OCI-LY7 (cell line): ENCODE measurements at regions not wholly inside any gene's neighbourhood (a gene's known extent, or its start where the extent isn't known, plus 50 kb on each side); places are given as distances from the start of the nearest gene placed in this dataset.
"Not testable (repeated sequence)": the region's sequence is repeated elsewhere in the genome, so short reads cannot be mapped to it uniquely, and the experiment has no call there.

ENCODE experiments used
- BruUV-seq: library from RNA; stranded (reverse); fragments of 400-500 nt; replicated peaks from 2 replicates; lab custom pipeline; 2021; lab: Mats Ljungman, UMichigan
- CTCF ChIA-PET: fragments of 300-600 bp; sonication (Branson Sonifier 250); formaldehyde crosslinking; loops from one replicate; lab custom pipeline; 2022; ENCODE audit warnings: antibody characterized with exemption; ENCODE audit not compliant: unreplicated experiment; lab: Charles Lee
- POLR2A ChIA-PET: fragments of 300-600 bp; sonication (Branson Sonifier 250); formaldehyde crosslinking; loops from one replicate; lab custom pipeline; 2022; ENCODE audit warnings: antibody characterized with exemption; lab: Charles Lee
- DNase-seq: peaks from one replicate; pipeline ENCODE4 v3.0.0-alpha.2; 2015; ENCODE audit warnings: low spot score
- H2AFZ ChIP-seq: fragments of 200-600 bp; sonication (generic), shearing (Covaris generic); 2 replicates; pipeline ENCODE4 v1.6.1; 2014; ENCODE audit warnings: mild to moderate bottlenecking, antibody characterized with exemption, low read length, moderate library complexity
- H3K27ac ChIP-seq: fragments of 200-600 bp; sonication (generic); 2 replicates; pipeline ENCODE4 v1.5.1; 2014; ENCODE audit warnings: mixed run types, low read depth, mild to moderate bottlenecking, moderate library complexity, low read length, inconsistent platforms; ENCODE audit not compliant: poor library complexity, severe bottlenecking
- H3K36me3 ChIP-seq: fragments of 200-600 bp; sonication (generic); 2 replicates; pipeline ENCODE4 v1.6.1; 2014; ENCODE audit warnings: mild to moderate bottlenecking, antibody characterized with exemption, low read length, moderate library complexity, mixed read lengths; ENCODE audit not compliant: insufficient read depth
- H3K4me1 ChIP-seq: fragments of 200-600 bp; sonication (generic); 2 replicates; pipeline ENCODE4 v1.5.1; 2014; ENCODE audit warnings: mild to moderate bottlenecking, low read length; ENCODE audit not compliant: insufficient read depth, poor library complexity, severe bottlenecking
- H3K4me2 ChIP-seq: fragments of 200-600 bp; sonication (generic); 2 replicates; pipeline ENCODE4 v1.6.1; 2014; ENCODE audit warnings: mild to moderate bottlenecking, low read length
- H3K4me3 ChIP-seq: fragments of 200-600 bp; sonication (generic); 2 replicates; pipeline ENCODE4 v1.5.1; 2014; ENCODE audit warnings: mild to moderate bottlenecking, low read depth, low read length; ENCODE audit not compliant: poor library complexity, severe bottlenecking
- H3K79me2 ChIP-seq: fragments of 200-600 bp; sonication (generic); 2 replicates; pipeline ENCODE4 v1.6.1; 2016; ENCODE audit warnings: low read depth, mild to moderate bottlenecking, low read length, moderate library complexity, mixed read lengths; ENCODE audit not compliant: insufficient read depth
- H3K9me2 ChIP-seq: fragments of 200-600 bp; sonication (generic); 2 replicates; pipeline ENCODE4 v1.6.1; 2016; ENCODE audit warnings: mild to moderate bottlenecking, low read length, mixed read lengths; ENCODE audit not compliant: insufficient read depth
- H3K9me3 ChIP-seq: fragments of 200-600 bp; sonication (generic); 2 replicates; pipeline ENCODE4 v1.6.1; 2014; ENCODE audit warnings: mild to moderate bottlenecking, mixed run types, low read length, mixed read lengths
- H4K20me1 ChIP-seq: fragments of 200-600 bp; sonication (generic); 2 replicates; pipeline ENCODE4 v1.6.1; 2014; ENCODE audit warnings: mild to moderate bottlenecking, antibody characterized with exemption, low read length, moderate library complexity, mixed read lengths; ENCODE audit not compliant: insufficient read depth
- EZH2phosphoT487 ChIP-seq: fragments of 200-600 bp; sonication (generic); IDR thresholded peaks from 2 replicates; pipeline ENCODE4 v1.6.1; 2018; ENCODE audit warnings: low read depth, borderline replicate concordance, mild to moderate bottlenecking, mixed run types, antibody characterized with exemption, low read length, moderate library complexity, mixed read lengths
- intact Hi-C: fragments of 100-400 bp; cut with micrococcal nuclease; formaldehyde crosslinking; loops from one replicate; pipeline ENCODE4 v1.10.0; 2022; ENCODE audit not compliant: unreplicated experiment
- TF ChIP-seq, protein P1 (sequence below): fragments of 200-600 bp; sonication (generic); conservative IDR thresholded peaks from 2 replicates; pipeline ENCODE4 v1.5.1; 2014; ENCODE audit warnings: mild to moderate bottlenecking, antibody characterized with exemption, low read length, moderate library complexity, mixed read lengths

DNA sequence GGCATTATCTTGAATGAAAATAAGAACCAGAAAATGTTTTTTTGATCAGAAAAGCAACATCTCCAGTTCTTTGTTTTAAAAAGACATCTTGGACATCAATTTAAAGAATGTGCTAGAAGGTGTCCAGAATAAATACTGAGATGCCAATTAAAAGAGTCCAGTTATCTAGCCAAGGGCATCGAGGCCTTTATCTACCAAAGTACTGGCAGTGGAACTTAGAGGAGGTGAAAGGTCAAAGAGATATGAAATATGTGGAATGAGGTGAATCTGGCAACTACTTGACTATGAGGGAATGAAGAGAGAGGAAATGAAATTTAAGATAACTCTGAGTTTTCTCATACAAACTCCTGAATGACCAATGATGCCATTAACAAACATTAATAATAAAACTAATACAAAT is 154.3 kb upstream of the GNAI1 start:
- TF ChIP-seq EZH2phosphoT487 = no peak
- TF ChIP-seq, protein P1, sequence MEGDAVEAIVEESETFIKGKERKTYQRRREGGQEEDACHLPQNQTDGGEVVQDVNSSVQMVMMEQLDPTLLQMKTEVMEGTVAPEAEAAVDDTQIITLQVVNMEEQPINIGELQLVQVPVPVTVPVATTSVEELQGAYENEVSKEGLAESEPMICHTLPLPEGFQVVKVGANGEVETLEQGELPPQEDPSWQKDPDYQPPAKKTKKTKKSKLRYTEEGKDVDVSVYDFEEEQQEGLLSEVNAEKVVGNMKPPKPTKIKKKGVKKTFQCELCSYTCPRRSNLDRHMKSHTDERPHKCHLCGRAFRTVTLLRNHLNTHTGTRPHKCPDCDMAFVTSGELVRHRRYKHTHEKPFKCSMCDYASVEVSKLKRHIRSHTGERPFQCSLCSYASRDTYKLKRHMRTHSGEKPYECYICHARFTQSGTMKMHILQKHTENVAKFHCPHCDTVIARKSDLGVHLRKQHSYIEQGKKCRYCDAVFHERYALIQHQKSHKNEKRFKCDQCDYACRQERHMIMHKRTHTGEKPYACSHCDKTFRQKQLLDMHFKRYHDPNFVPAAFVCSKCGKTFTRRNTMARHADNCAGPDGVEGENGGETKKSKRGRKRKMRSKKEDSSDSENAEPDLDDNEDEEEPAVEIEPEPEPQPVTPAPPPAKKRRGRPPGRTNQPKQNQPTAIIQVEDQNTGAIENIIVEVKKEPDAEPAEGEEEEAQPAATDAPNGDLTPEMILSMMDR = no peak
- BruUV-seq = no TSS peak
- Histone ChIP-seq H2AFZ (no peak overlapping the region), H3K79me2 (no peaks in the 10 kb centered on the region), H4K20me1 (no peaks in the 10 kb centered on the region), H3K4me2 (no peak overlapping the region), H3K4me1 (no peaks in the 10 kb centered on the region), H3K36me3 (no peaks in the 10 kb centered on the region), H3K9me2 (no peaks in the 10 kb centered on the region), H3K9me3 (no peaks in the 10 kb centered on the region), H3K4me3 (no peak overlapping the region), H3K27ac (no peak overlapping the region)
- POLR2A ChIA-PET = no interaction called here
- intact Hi-C loops = no loop called here
- DNase-seq = no peak
- CTCF ChIA-PET = no interaction called here

GRCh38 chr7:79979437-79979836 is 155.2 kb upstream of the GNAI1 start:
- TF ChIP-seq, protein P1 = no peak
- TF ChIP-seq EZH2phosphoT487 = no peak
- POLR2A ChIA-PET = no interaction called here
- DNase-seq = no peak
- no peak overlapping the region for H3K4me3 ChIP-seq
- no peak overlapping the region for H2AFZ ChIP-seq
- BruUV-seq = no TSS peak
- H3K79me2 ChIP-seq = no peaks in the 10 kb centered on the region
- CTCF ChIA-PET = no interaction called here
- H3K9me3 ChIP-seq = no peaks in the 10 kb centered on the region
- no peaks in the 10 kb centered on the region for H3K9me2 ChIP-seq
- no peaks in the 10 kb centered on the region for H3K36me3 ChIP-seq
- no peak overlapping the region for H3K4me2 ChIP-seq
- no peaks in the 10 kb centered on the region for H4K20me1 ChIP-seq
- no peaks in the 10 kb centered on the region for H3K4me1 ChIP-seq
- no peak overlapping the region for H3K27ac ChIP-seq
- intact Hi-C loops = no loop called here

- TF ChIP-seq, protein P1 = no peak
- TF ChIP-seq EZH2phosphoT487 = no peak
- no peak overlapping the region for H3K27ac ChIP-seq
- H3K79me2 ChIP-seq = no peaks in the 10 kb centered on the region
- no peak overlapping the region for H3K4me3 ChIP-seq
- H3K9me3 ChIP-seq = no peaks in the 10 kb centered on the region
- no peaks in the 10 kb centered on the region for H3K36me3 ChIP-seq
- H2AFZ ChIP-seq = no peak overlapping the region
- no peaks in the 10 kb centered on the region for H3K9me2 ChIP-seq
- intact Hi-C loops = no loop called here
- DNase-seq = no peak
- ChIA-PET POLR2A (no interaction called here), CTCF (no interaction called here)
- BruUV-seq = no TSS peak
- H4K20me1 ChIP-seq = no peaks in the 10 kb centered on the region
- no peak overlapping the region for H3K4me2 ChIP-seq
- no peaks in the 10 kb centered on the region for H3K4me1 ChIP-seq
These were observed 157.2 kb upstream of the GNAI1 start for GRCh38 chr7:79977481-79977880.

GRCh38 chr7:79976711-79977020 is 158.0 kb upstream of the GNAI1 start:
- H3K27ac ChIP-seq, CTCF ChIA-PET, H3K9me3 ChIP-seq, H2AFZ ChIP-seq, H3K79me2 ChIP-seq, H3K36me3 ChIP-seq, BruUV-seq, DNase-seq, intact Hi-C loops, H3K4me2 ChIP-seq, H4K20me1 ChIP-seq, H3K9me2 ChIP-seq, H3K4me3 ChIP-seq, POLR2A ChIA-PET, H3K4me1 ChIP-seq: not testable (repeated sequence)
